ENCODE measurements at regions not wholly inside any gene's neighbourhood (a gene's known extent, or its start where the extent isn't known, plus 50 kb on each side); places are given as distances from the start of the nearest gene placed in this dataset.
A peak's percentile ranks its signal among the peaks of the same experiment; 100 is the strongest.

DNA sequence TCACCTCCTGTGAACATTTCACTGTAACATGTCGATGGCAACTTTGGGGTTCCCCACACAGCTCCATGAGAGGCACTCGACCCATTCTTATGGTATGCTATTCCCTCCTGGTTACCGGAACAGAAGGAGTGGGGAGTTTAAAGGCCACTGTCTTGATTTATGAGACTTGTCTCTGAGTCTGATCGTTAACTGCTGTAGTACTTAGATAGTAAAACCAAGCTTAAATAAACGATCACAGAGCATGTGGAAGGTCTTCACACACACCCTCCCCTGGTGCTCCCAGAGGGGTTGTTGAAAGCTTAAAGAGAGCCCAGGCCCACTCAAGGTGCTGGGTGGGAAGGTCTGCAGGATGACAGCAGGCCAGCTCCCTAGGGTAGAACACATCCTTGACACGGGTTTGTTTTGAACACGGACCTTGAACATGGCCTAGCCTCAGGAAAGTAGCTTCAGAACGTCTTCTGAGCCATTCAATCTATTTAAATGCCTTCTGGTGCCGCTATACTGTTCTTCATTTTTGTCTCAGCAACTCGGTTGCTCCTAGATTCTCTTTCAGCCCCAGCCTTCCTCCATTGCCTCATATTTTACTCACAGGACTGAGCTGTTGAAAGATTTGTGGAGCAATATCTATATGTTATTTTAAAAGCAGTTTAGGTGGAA lies 335.3 kb downstream of the FGFR2 start:
- no peaks in the 10 kb centered on the region for H3K36me3 ChIP-seq
- H3K9me3 ChIP-seq: no peaks in the 10 kb centered on the region
- intact Hi-C loops (cut with DNase I): no loop called here
- H3K27me3 ChIP-seq: no peaks in the 10 kb centered on the region
- H3K27ac ChIP-seq: peak overlapping the region; percentile 79
- H3K4me3 ChIP-seq: no peak overlapping the region
- H3K4me1 ChIP-seq: peaks cover 10% of the 10 kb centered on the region
- TF ChIP-seq, protein P1, sequence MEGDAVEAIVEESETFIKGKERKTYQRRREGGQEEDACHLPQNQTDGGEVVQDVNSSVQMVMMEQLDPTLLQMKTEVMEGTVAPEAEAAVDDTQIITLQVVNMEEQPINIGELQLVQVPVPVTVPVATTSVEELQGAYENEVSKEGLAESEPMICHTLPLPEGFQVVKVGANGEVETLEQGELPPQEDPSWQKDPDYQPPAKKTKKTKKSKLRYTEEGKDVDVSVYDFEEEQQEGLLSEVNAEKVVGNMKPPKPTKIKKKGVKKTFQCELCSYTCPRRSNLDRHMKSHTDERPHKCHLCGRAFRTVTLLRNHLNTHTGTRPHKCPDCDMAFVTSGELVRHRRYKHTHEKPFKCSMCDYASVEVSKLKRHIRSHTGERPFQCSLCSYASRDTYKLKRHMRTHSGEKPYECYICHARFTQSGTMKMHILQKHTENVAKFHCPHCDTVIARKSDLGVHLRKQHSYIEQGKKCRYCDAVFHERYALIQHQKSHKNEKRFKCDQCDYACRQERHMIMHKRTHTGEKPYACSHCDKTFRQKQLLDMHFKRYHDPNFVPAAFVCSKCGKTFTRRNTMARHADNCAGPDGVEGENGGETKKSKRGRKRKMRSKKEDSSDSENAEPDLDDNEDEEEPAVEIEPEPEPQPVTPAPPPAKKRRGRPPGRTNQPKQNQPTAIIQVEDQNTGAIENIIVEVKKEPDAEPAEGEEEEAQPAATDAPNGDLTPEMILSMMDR (IDR thresholded peaks at IDR 0.05): no peak
- H3K9ac ChIP-seq (ENCODE audit: low read depth in 2 of 2, low read length in 2 of 2): peak overlapping the region in 1 of 2 donors; percentile 43
- DNase-seq: no peak

DNA sequence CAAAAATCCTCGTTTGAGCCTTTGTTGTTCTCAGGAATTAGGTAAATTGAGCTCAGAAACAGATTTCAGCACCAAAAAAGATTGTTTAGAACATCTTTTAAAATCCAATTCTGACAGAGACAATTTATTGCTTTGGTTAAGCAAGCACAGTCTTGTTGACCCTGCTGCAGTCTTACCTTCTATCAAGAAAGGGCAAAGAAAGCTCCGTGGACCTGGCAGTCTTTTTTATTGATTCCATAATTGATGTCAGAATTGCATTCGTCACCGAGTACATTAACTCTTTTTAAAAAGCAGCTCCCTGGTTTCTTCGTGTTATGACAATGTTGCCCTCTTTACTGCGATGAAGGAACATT lies 334.8 kb downstream of the FGFR2 start:
- H3K4me1 ChIP-seq: peaks cover 10% of the 10 kb centered on the region
- no peaks in the 10 kb centered on the region for H3K9me3 ChIP-seq
- no peaks in the 10 kb centered on the region for H3K27me3 ChIP-seq
- TF ChIP-seq, protein P1 (IDR thresholded peaks at IDR 0.05): no peak
- peak overlapping the region; percentile 79 for H3K27ac ChIP-seq
- no peak overlapping the region for H3K4me3 ChIP-seq
- intact Hi-C loops (cut with DNase I): no loop called here
- peak overlapping the region in 1 of 2 donors; percentile 43 for H3K9ac ChIP-seq (ENCODE audit: low read depth in 2 of 2, low read length in 2 of 2)
- H3K36me3 ChIP-seq: no peaks in the 10 kb centered on the region
- DNase-seq: no peak

DNA sequence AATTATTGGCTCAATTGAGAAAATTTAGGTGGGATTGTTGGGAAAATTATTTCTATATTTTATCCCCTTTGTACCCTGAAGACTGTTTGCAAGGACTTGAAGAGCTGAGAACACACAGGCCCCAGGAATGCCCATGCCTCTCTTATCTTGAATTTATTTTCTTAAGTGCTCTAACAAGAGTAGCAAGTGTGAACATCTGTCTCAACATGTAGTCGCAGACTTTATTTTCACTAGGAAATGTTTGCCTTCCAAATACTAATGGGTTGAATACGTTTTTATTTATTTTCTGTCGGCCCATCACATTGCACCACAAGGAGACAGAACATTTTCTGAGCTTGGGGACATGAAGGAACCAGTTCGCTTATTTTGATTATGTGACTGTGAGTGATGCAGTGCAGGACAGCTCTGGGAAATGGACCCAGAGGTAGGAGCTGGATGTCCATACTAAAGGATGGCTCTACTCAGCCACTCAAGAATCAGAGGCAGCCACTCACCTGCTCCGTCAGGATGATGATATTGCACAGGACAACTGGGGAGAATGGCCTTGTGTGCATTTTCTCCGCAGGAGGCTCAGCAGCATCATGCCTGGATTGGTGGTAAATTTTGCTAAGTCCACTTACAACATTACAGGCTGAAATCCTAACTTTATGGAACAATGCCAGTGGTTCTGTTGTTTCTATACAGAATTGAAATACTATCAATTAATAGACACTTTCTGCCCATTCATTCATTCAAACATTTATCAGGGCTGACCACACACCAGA lies 332.7 kb downstream of the FGFR2 start:
- no peak overlapping the region for H3K4me3 ChIP-seq
- H3K27me3 ChIP-seq: no peaks in the 10 kb centered on the region
- no peak overlapping the region for H3K27ac ChIP-seq
- intact Hi-C loops (cut with DNase I): no loop called here
- no peak for DNase-seq
- no peak overlapping the region for H3K9ac ChIP-seq (ENCODE audit: low read depth in 2 of 2, low read length in 2 of 2)
- H3K36me3 ChIP-seq: no peaks in the 10 kb centered on the region
- TF ChIP-seq, protein P1 (IDR thresholded peaks at IDR 0.05): no peak
- no peaks in the 10 kb centered on the region for H3K9me3 ChIP-seq
- peaks cover 10% of the 10 kb centered on the region for H3K4me1 ChIP-seq

DNA sequence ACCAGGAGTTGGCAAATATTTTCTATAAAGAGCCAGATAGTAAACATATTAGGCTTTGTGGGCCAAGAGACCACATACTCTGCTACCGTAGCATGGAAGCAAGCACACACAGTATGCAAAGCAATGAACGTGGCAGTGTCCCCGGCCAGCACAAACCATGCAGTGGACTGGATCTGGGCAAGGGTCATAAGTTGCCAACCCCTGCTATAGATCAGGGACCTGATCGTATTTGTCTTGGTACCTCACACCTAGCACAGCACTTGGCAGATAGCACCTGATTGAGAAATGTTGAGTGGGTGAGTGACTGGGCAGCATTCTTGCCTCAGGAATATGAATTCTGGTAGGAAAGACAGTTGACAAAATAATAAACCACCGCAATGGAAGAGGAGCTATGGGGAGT lies 331.9 kb downstream of the FGFR2 start:
- H3K9ac ChIP-seq (ENCODE audit: low read depth in 2 of 2, low read length in 2 of 2): no peak overlapping the region
- no peak overlapping the region for H3K27ac ChIP-seq
- no peak overlapping the region for H3K4me3 ChIP-seq
- H3K4me1 ChIP-seq: peaks cover 10% of the 10 kb centered on the region
- H3K36me3 ChIP-seq: no peaks in the 10 kb centered on the region
- TF ChIP-seq, protein P1 (IDR thresholded peaks at IDR 0.05): no peak
- no peaks in the 10 kb centered on the region for H3K9me3 ChIP-seq
- intact Hi-C loops (cut with DNase I): no loop called here
- no peaks in the 10 kb centered on the region for H3K27me3 ChIP-seq
- no peak for DNase-seq

DNA sequence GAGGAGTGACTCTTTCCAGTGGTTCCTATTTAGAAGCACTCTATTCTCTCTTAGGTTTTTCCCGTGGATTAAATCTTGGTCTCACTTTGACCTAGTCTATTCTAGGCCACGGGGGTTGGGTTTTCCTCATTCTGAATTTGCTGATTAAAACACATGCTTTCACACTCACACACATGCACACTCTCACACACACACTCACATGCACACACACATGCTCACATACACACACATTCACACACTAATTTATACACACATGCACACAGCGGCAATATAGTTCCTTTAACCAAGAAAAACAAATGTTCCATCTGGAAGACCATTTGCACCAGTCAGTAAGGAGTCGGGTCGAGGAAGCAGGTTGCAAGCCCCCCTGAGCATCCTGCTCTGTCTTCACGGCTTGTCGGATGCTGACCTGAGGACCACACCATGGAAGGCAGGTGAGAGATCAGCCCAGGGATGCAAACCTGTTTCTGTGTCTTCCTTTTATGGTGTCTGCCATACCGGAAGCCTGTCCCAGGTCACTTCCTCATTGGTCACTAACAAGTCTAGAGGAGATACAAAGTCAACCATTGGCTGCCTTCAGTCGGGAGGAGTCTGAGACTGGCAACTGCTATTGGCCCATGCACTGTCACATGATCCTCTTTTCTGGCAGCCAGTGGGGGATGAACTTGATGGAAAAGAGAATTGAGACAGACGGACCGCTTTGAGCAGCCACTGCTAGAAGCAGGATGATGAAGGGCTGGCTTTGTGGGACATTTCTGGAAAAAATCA lies 330.8 kb downstream of the FGFR2 start:
- intact Hi-C loops (cut with DNase I): no loop called here
- no peaks in the 10 kb centered on the region for H3K36me3 ChIP-seq
- TF ChIP-seq, protein P1 (IDR thresholded peaks at IDR 0.05): no peak
- no peak overlapping the region for H3K9ac ChIP-seq (ENCODE audit: low read depth in 2 of 2, low read length in 2 of 2)
- H3K4me3 ChIP-seq: no peak overlapping the region
- H3K4me1 ChIP-seq: peaks cover 3% of the 10 kb centered on the region
- DNase-seq: no peak
- no peaks in the 10 kb centered on the region for H3K9me3 ChIP-seq
- no peaks in the 10 kb centered on the region for H3K27me3 ChIP-seq
- no peak overlapping the region for H3K27ac ChIP-seq
